ENCODE measurements at regions not wholly inside any gene's neighbourhood (a gene's known extent, or its start where the extent isn't known, plus 50 kb on each side); places are given as distances from the start of the nearest gene placed in this dataset.

DNA sequence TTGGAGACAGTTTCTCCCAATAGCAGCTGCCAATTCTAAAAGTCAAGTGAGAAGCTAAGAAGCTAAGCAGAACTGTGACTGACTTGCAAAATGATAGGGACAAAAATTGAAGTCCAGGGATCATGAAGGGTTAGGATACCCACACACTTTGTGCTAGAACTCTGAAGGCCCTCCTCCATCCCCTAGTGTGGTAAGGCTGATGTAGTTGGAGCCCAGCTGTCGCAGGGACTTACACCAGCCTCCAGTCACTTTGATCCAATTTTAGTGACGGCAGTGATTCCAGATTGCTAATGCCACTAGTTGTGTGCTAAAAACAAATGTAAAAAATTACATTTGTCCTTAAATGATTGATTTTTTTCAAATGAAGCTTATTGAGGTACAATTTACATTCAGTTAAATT, 742.7 kb upstream of the ZNF608 start:
- Histone ChIP-seq H3K4me1 (ENCODE audit: insufficient read depth, low read length, poor library complexity, severe bottlenecking) (no peaks in the 10 kb centered on the region), H3K4me2 (ENCODE audit: low read length) (no peak overlapping the region), H3K36me3 (ENCODE audit: insufficient read depth, low read length) (no peaks in the 10 kb centered on the region), H4K20me1 (ENCODE audit: insufficient read depth, low read length) (no peaks in the 10 kb centered on the region), H3K27ac (ENCODE audit: low read depth, low read length, poor library complexity, severe bottlenecking) (no peak overlapping the region), H3K9me3 (ENCODE audit: low read length) (no peaks in the 10 kb centered on the region), H3K79me2 (ENCODE audit: insufficient read depth, low read depth, low read length) (no peaks in the 10 kb centered on the region), H2AFZ (ENCODE audit: low read length) (no peak overlapping the region), H3K9me2 (ENCODE audit: insufficient read depth, low read length) (no peaks in the 10 kb centered on the region), H3K4me3 (ENCODE audit: low read depth, low read length, poor library complexity, severe bottlenecking) (no peak overlapping the region)
- BruUV-seq (replicated peaks), result no TSS peak
- no peak for DNase-seq (ENCODE audit: low spot score)
- POLR2A ChIA-PET, result interaction anchor here (0.6 to 1.0 kb wide), 5 partner anchors 8 to 1837 kb away, joined by 3 read pairs; no protein-coding TSS in a partner anchor
- TF ChIP-seq EZH2phosphoT487 (IDR thresholded peaks at IDR 0.05; ENCODE audit: borderline replicate concordance, low read depth, low read length), result no peak
- TF ChIP-seq, protein P1, sequence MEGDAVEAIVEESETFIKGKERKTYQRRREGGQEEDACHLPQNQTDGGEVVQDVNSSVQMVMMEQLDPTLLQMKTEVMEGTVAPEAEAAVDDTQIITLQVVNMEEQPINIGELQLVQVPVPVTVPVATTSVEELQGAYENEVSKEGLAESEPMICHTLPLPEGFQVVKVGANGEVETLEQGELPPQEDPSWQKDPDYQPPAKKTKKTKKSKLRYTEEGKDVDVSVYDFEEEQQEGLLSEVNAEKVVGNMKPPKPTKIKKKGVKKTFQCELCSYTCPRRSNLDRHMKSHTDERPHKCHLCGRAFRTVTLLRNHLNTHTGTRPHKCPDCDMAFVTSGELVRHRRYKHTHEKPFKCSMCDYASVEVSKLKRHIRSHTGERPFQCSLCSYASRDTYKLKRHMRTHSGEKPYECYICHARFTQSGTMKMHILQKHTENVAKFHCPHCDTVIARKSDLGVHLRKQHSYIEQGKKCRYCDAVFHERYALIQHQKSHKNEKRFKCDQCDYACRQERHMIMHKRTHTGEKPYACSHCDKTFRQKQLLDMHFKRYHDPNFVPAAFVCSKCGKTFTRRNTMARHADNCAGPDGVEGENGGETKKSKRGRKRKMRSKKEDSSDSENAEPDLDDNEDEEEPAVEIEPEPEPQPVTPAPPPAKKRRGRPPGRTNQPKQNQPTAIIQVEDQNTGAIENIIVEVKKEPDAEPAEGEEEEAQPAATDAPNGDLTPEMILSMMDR (conservative IDR thresholded peaks at IDR 0.05; ENCODE audit: low read length), result no peak
- intact Hi-C loops (cut with micrococcal nuclease; ENCODE audit: unreplicated experiment), result no loop called here
- CTCF ChIA-PET (ENCODE audit: unreplicated experiment), result no interaction called here

DNA sequence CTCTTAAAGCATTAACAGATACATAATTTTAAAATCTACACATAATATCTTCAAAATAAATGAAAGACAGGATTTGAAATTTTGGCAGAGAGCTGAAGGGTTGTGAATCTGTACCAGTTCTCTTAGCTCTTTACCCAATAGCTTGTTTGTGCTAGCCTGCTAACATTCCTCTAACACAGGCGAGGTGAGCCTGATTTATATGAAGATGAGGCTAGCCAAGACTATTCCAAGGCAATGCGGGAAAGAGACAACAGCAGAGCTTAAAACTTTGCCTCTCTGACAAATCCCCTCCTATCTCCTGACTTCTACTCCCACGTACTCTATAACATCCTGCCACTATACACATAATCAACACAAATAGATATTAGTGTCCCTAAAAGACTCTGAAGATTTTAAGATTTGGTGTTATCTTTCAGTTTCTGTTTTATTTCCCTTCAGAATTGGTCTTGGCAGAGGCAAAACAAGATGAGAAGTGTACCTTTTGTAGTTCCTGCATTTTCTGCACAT, 745.6 kb upstream of the ZNF608 start:
- Histone ChIP-seq H2AFZ (ENCODE audit: low read length) (no peak overlapping the region), H3K4me3 (ENCODE audit: low read depth, low read length, poor library complexity, severe bottlenecking) (no peak overlapping the region), H4K20me1 (ENCODE audit: insufficient read depth, low read length) (no peaks in the 10 kb centered on the region), H3K4me1 (ENCODE audit: insufficient read depth, low read length, poor library complexity, severe bottlenecking) (no peaks in the 10 kb centered on the region), H3K9me3 (ENCODE audit: low read length) (no peaks in the 10 kb centered on the region), H3K36me3 (ENCODE audit: insufficient read depth, low read length) (no peaks in the 10 kb centered on the region), H3K79me2 (ENCODE audit: insufficient read depth, low read depth, low read length) (no peaks in the 10 kb centered on the region), H3K9me2 (ENCODE audit: insufficient read depth, low read length) (no peaks in the 10 kb centered on the region), H3K27ac (ENCODE audit: low read depth, low read length, poor library complexity, severe bottlenecking) (no peak overlapping the region), H3K4me2 (ENCODE audit: low read length) (no peak overlapping the region)
- no TSS peak for BruUV-seq (replicated peaks)
- TF ChIP-seq, protein P1 (conservative IDR thresholded peaks at IDR 0.05; ENCODE audit: low read length), result no peak
- no peak for TF ChIP-seq EZH2phosphoT487 (IDR thresholded peaks at IDR 0.05; ENCODE audit: borderline replicate concordance, low read depth, low read length)
- POLR2A ChIA-PET, result no interaction called here
- intact Hi-C loops (cut with micrococcal nuclease; ENCODE audit: unreplicated experiment), result no loop called here
- DNase-seq (ENCODE audit: low spot score), result no peak
- CTCF ChIA-PET (ENCODE audit: unreplicated experiment), result no interaction called here

DNA sequence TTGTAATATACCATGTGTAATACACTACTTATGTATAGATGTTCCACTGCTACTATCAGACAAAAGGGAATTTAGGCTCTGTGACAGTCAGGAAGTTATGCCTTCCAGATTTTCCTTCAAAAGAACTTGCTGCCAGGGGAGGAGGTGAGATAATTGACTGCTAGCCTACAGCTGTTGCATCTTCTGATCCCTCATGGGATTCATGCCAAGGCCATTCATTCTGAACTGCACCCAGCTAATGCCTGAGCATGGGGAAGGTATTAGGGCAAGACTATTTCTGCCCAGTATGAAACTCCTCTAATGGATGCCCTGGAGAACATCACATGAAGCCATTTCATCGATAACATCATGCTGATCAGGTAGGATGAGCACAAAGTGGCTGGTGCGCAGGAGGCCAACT, 746.5 kb upstream of the ZNF608 start:
- Histone ChIP-seq H3K9me2 (ENCODE audit: insufficient read depth, low read length) (no peaks in the 10 kb centered on the region), H2AFZ (ENCODE audit: low read length) (no peak overlapping the region), H3K4me1 (ENCODE audit: insufficient read depth, low read length, poor library complexity, severe bottlenecking) (no peaks in the 10 kb centered on the region), H4K20me1 (ENCODE audit: insufficient read depth, low read length) (no peaks in the 10 kb centered on the region), H3K36me3 (ENCODE audit: insufficient read depth, low read length) (no peaks in the 10 kb centered on the region), H3K27ac (ENCODE audit: low read depth, low read length, poor library complexity, severe bottlenecking) (no peak overlapping the region), H3K4me2 (ENCODE audit: low read length) (no peak overlapping the region), H3K9me3 (ENCODE audit: low read length) (no peaks in the 10 kb centered on the region), H3K79me2 (ENCODE audit: insufficient read depth, low read depth, low read length) (no peaks in the 10 kb centered on the region), H3K4me3 (ENCODE audit: low read depth, low read length, poor library complexity, severe bottlenecking) (no peak overlapping the region)
- BruUV-seq (replicated peaks), result no TSS peak
- TF ChIP-seq, protein P1 (conservative IDR thresholded peaks at IDR 0.05; ENCODE audit: low read length), result no peak
- no peak for TF ChIP-seq EZH2phosphoT487 (IDR thresholded peaks at IDR 0.05; ENCODE audit: borderline replicate concordance, low read depth, low read length)
- ChIA-PET POLR2A (no interaction called here), CTCF (ENCODE audit: unreplicated experiment) (no interaction called here)
- DNase-seq (ENCODE audit: low spot score), result no peak
- intact Hi-C loops (cut with micrococcal nuclease; ENCODE audit: unreplicated experiment), result no loop called here
